WTC11 (cell line): ENCODE measurements at regions not wholly inside any gene's neighbourhood (a gene's known extent, or its start where the extent isn't known, plus 50 kb on each side); places are given as distances from the start of the nearest gene placed in this dataset.

ENCODE experiments used
- ATF3 ChIP-seq: sonication (generic); formaldehyde crosslinking; conservative IDR thresholded peaks from 2 replicates; pipeline ENCODE4 v1.8.1; 2022; ENCODE audit warnings: mild to moderate bottlenecking, missing genetic modification reagents
- CTCF ChIP-seq: fragments of 200-600 bp; IDR thresholded peaks from 2 replicates; pipeline ENCODE4 v1.8.0; 2022; ENCODE audit warnings: antibody characterized with exemption
- ELF4 ChIP-seq: sonication (generic); formaldehyde crosslinking; IDR thresholded peaks from 2 replicates; pipeline ENCODE4 v1.8.1; 2022; ENCODE audit warnings: low read depth, mild to moderate bottlenecking, moderate library complexity, missing genetic modification reagents
- FOXP4 ChIP-seq: sonication (generic); formaldehyde crosslinking; IDR thresholded peaks from 2 replicates; pipeline ENCODE4 v1.8.0; 2022; ENCODE audit warnings: mild to moderate bottlenecking, missing genetic modification reagents
- MAX ChIP-seq: sonication (generic); formaldehyde crosslinking; IDR thresholded peaks from 2 replicates; pipeline ENCODE4 v1.8.0; 2022; ENCODE audit warnings: mild to moderate bottlenecking, missing genetic modification reagents
- USF1 ChIP-seq: sonication (generic); formaldehyde crosslinking; IDR thresholded peaks from 2 replicates; pipeline ENCODE4 v1.8.0; 2022; ENCODE audit warnings: mild to moderate bottlenecking, missing genetic modification reagents
- ZBTB21 ChIP-seq: sonication (generic); formaldehyde crosslinking; IDR thresholded peaks from 2 replicates; pipeline ENCODE4 v1.8.1; 2023; ENCODE audit warnings: mild to moderate bottlenecking, missing genetic modification reagents, borderline replicate concordance
- ZNF232 ChIP-seq: sonication (generic); formaldehyde crosslinking; IDR thresholded peaks from 2 replicates; pipeline ENCODE4 v1.8.0; 2022; ENCODE audit warnings: mild to moderate bottlenecking, missing genetic modification reagents
- ZSCAN18 ChIP-seq: fragments of 250-450 bp; sonication (Bioruptor Pico); IDR thresholded peaks from 2 replicates; pipeline ENCODE4 v2.1.2; 2022; ENCODE audit warnings: mild to moderate bottlenecking, moderate library complexity

- TF ChIP-seq ZBTB21 (CRISPR knock-in tag) (no peak), ZNF232 (CRISPR knock-in tag) (no peak), USF1 (CRISPR knock-in tag) (no peak), ATF3 (CRISPR knock-in tag) (no peak), ELF4 (no peak), MAX (no peak), CTCF (no peak), ZSCAN18 (CRISPR knock-in tag) (no peak), FOXP4 (CRISPR knock-in tag) (no peak)
These were observed 201.3 kb upstream of the APCDD1 start for GRCh38 chr18:10252952-10253705.
